HepG2 (cell line): ENCODE measurements at regions not wholly inside any gene's neighbourhood (a gene's known extent, or its start where the extent isn't known, plus 50 kb on each side); places are given as distances from the start of the nearest gene placed in this dataset.

Source experiments
- ATAC-seq: fragments of 200-7000 bp; cut with Tn5 transposase; 3 replicates; pipeline ENCODE4 v1.9.1; 2020; ENCODE audit warnings: mild to moderate bottlenecking, moderate library complexity
- BruUV-seq: library from RNA; stranded (reverse); fragments of 400-500 nt; replicated peaks from 2 replicates; lab custom pipeline; 2021; lab: Mats Ljungman, UMichigan
- CTCF ChIA-PET: fragments of 300-600 bp; formaldehyde crosslinking; extraction: SDS; loops from one replicate; lab custom pipeline; 2021; ENCODE audit warnings: low total read pairs, inconsistent platforms, low intra/inter-chr PET ratio; lab: Yijun Ruan, JAX
- POLR2A ChIA-PET: fragments of 350-600 bp; sonication (Branson Sonifier 250); formaldehyde crosslinking; loops from one replicate; lab custom pipeline; 2020; ENCODE audit warnings: antibody characterized with exemption, inconsistent platforms; lab: Yijun Ruan, JAX
- DNase-seq: peaks from one replicate; pipeline ENCODE4 v3.0.0-alpha.2; 2015; ENCODE audit warnings: low spot score
- FAIRE-seq: peaks from 3 replicates; lab custom pipeline; 2011; peaks lifted over from hg19 to GRCh38; lab: Jason Lieb, UNC
- H2AFZ ChIP-seq: one replicate; pipeline ENCODE4 v1.6.1; 2011; ENCODE audit warnings: low read length, inconsistent platforms
- H3K27ac ChIP-seq: fragments of 300-600 bp; 3 replicates; pipeline ENCODE4 v1.8.0; 2011; ENCODE audit warnings: mixed run types, mild to moderate bottlenecking, mixed read lengths, low read length, inconsistent platforms; ENCODE audit not compliant: insufficient read depth; ENCODE audit errors: extremely low read length
- H3K27me3 ChIP-seq, 2 experiments: fragments of 200-600 bp in 1 of 2; 2 replicates in 1 of 2; 3 replicates in 1 of 2; pipeline versions ENCODE4 v1.6.0 to v1.8.0; 2011; ENCODE audit warnings: low read length in 2 of 2, mild to moderate bottlenecking in 2 of 2, moderate library complexity in 2 of 2, inconsistent platforms in 1 of 2; ENCODE audit not compliant: insufficient read depth in 2 of 2, control insufficient read depth in 1 of 2
- H3K36me3 ChIP-seq, 2 experiments: fragments of 200-600 bp in 1 of 2; replicated peaks in 1 of 2; 2 replicates in 1 of 2; 3 replicates in 1 of 2; pipeline versions ENCODE4 v1.5.1 to v1.8.0; 2011; ENCODE audit warnings: low read length in 2 of 2, inconsistent platforms in 1 of 2; ENCODE audit not compliant: insufficient read depth in 2 of 2, control insufficient read depth in 1 of 2
- H3K4me1 ChIP-seq: 2 replicates; pipeline ENCODE4 v1.5.1; 2012; ENCODE audit warnings: low read length, inconsistent platforms; ENCODE audit not compliant: insufficient read depth
- H3K4me2 ChIP-seq: 2 replicates; pipeline ENCODE4 v1.6.0; 2011; ENCODE audit warnings: low read depth, low read length, inconsistent platforms
- H3K4me3 ChIP-seq, 3 experiments: fragments of 200-600 bp in 1 of 3; sonication (generic), shearing (Covaris generic) in 1 of 3; replicated peaks in 1 of 3; 2 replicates each; pipeline ENCODE4 v1.5.1; 2011 to 2016; ENCODE audit warnings: low read length in 3 of 3, inconsistent platforms in 2 of 3, low read depth in 2 of 3, mild to moderate bottlenecking in 2 of 3, control low read depth in 1 of 3, mixed read lengths in 1 of 3; ENCODE audit not compliant: insufficient read depth in 1 of 3
- H3K79me2 ChIP-seq: one replicate; pipeline ENCODE4 v1.6.1; 2011; ENCODE audit warnings: low read length, inconsistent platforms; ENCODE audit not compliant: insufficient read depth
- H3K9ac ChIP-seq: 2 replicates; pipeline ENCODE4 v1.6.0; 2011; ENCODE audit warnings: mild to moderate bottlenecking, low read depth, low read length, inconsistent platforms; ENCODE audit not compliant: insufficient read depth
- H3K9me3 ChIP-seq: 2 replicates; pipeline ENCODE4 v1.5.1; 2012; ENCODE audit warnings: mild to moderate bottlenecking, low read length
- H4K20me1 ChIP-seq: 2 replicates; pipeline ENCODE4 v1.6.0; 2011; ENCODE audit warnings: inconsistent platforms, mild to moderate bottlenecking, low read length, moderate library complexity; ENCODE audit not compliant: insufficient read depth
- HNRNPK ChIP-seq: fragments of 200-400 bp; formaldehyde crosslinking; IDR thresholded peaks from 2 replicates; pipeline ENCODE4 v1.6.1; 2018; ENCODE audit warnings: low read length, low read depth, moderate library complexity, mild to moderate bottlenecking; ENCODE audit not compliant: poor library complexity, severe bottlenecking
- MBNL3 ChIP-seq: fragments of 250-450 bp; sonication (Bioruptor Pico); conservative IDR thresholded peaks from 2 replicates; pipeline ENCODE4 v1.8.0; 2022; ENCODE audit warnings: mild to moderate bottlenecking, inconsistent platforms
- RAD21 ChIP-seq: fragments of 450-650 bp; formaldehyde crosslinking; IDR thresholded peaks from 2 replicates; pipeline ENCODE4 v1.5.0; 2020; ENCODE audit warnings: mild to moderate bottlenecking
- SALL1 ChIP-seq: sonication (generic); formaldehyde crosslinking; IDR thresholded peaks from 2 replicates; pipeline ENCODE4 v1.8.0; 2022; ENCODE audit warnings: mild to moderate bottlenecking, missing genetic modification reagents
- ZBTB38 ChIP-seq: sonication (generic); formaldehyde crosslinking; IDR thresholded peaks from 2 replicates; pipeline ENCODE4 v1.5.1; 2020; ENCODE audit warnings: mild to moderate bottlenecking, missing genetic modification reagents
- ZFP36 ChIP-seq: fragments of 150-350 bp; IDR thresholded peaks from 2 replicates; pipeline ENCODE4 v1.6.1; 2018; ENCODE audit warnings: borderline replicate concordance, low read length, low read depth; ENCODE audit not compliant: partially characterized antibody
- ZKSCAN5 ChIP-seq: sonication (generic); formaldehyde crosslinking; IDR thresholded peaks from 2 replicates; pipeline ENCODE4 v1.5.1; 2020; ENCODE audit warnings: mild to moderate bottlenecking, missing genetic modification reagents
- ZKSCAN8 ChIP-seq: IDR thresholded peaks from 2 replicates; pipeline ENCODE4 v1.6.1; 2016; ENCODE audit warnings: borderline replicate concordance, missing genetic modification reagents, missing compliant biosample characterization
- ZNF563 ChIP-seq: sonication (generic); formaldehyde crosslinking; IDR thresholded peaks from 2 replicates; pipeline ENCODE4 v1.8.0; 2022; ENCODE audit warnings: mild to moderate bottlenecking, moderate library complexity, missing genetic modification reagents
- ZNF652 ChIP-seq: IDR thresholded peaks from 2 replicates; pipeline ENCODE4 v1.6.1; 2016; ENCODE audit warnings: low read depth, borderline replicate concordance
- ZNF75D ChIP-seq: sonication (generic); formaldehyde crosslinking; IDR thresholded peaks from 2 replicates; pipeline ENCODE4 v1.8.1; 2023; ENCODE audit warnings: missing genetic modification reagents, mild to moderate bottlenecking, borderline replicate concordance
- WGBS: methylation state at CpG from one replicate; pipeline ENCODE4 v1.1.6; 2017; ENCODE audit warnings: low lambda C conversion rate; 5-methylcytosine and 5-hydroxymethylcytosine counted together
- in situ Hi-C: cut with HindIII; loops from 2 replicates; pipeline ENCODE4 v1.10.0; 2017; ENCODE audit warnings: low pct_unique_long_range_greater_than_20kb; ENCODE audit not compliant: extremely low pct_ligation_motif_present
- intact Hi-C: fragments of 100-400 bp; cut with micrococcal nuclease; formaldehyde crosslinking; loops from one replicate; pipeline ENCODE4 v1.10.0; 2022; ENCODE audit not compliant: unreplicated experiment
- TF ChIP-seq, protein P1 (sequence below): IDR thresholded peaks from 2 replicates; pipeline ENCODE4 v1.6.1; 2016; ENCODE audit warnings: missing compliant biosample characterization, missing genetic modification reagents, borderline replicate concordance
- TF ChIP-seq, protein P2 (sequence below): sonication (generic); formaldehyde crosslinking; IDR thresholded peaks from 2 replicates; pipeline ENCODE4 v1.4.0; 2020; ENCODE audit warnings: missing genetic modification reagents
- TF ChIP-seq, protein P3 (sequence below): IDR thresholded peaks from 2 replicates; pipeline ENCODE4 v1.6.1; 2016; ENCODE audit warnings: missing biosample characterization, missing genetic modification reagents, low read depth
- TF ChIP-seq, protein P4 (sequence below): sonication (generic); formaldehyde crosslinking; IDR thresholded peaks from 2 replicates; pipeline ENCODE4 v1.4.0; 2020; ENCODE audit warnings: missing genetic modification reagents, borderline replicate concordance

DNA sequence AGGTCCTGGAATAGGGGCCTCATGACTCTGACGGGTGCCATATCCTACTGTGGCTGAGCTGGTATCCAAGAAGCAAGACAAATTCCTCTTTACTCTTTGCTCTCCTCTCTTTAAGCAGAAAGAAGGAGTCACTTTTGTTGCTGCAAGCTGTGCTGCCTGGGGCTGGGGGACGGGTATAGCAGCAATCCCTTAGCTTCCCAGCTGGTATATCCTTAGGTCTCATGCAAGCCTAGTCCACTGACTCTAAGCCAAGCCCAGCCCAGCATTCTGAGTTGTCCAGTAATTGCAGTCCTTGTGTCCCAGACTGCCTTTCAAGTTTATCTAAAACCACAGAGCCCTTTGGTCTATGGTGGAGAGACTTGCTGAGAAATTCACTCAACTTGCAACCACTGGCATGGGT lies 893.0 kb upstream of the PRR20A start:
- no peak for FAIRE-seq
- no peak for TF ChIP-seq ZBTB38
- TF ChIP-seq ZKSCAN5 (CRISPR knock-in tag), result no peak
- no peak for TF ChIP-seq ZFP36
- no peak for TF ChIP-seq SALL1 (CRISPR knock-in tag)
- TF ChIP-seq ZNF563, result no peak
- TF ChIP-seq RAD21 (CRISPR knock-in tag), result no peak
- TF ChIP-seq MBNL3 (CRISPR knock-in tag), result no peak
- TF ChIP-seq, protein P1, sequence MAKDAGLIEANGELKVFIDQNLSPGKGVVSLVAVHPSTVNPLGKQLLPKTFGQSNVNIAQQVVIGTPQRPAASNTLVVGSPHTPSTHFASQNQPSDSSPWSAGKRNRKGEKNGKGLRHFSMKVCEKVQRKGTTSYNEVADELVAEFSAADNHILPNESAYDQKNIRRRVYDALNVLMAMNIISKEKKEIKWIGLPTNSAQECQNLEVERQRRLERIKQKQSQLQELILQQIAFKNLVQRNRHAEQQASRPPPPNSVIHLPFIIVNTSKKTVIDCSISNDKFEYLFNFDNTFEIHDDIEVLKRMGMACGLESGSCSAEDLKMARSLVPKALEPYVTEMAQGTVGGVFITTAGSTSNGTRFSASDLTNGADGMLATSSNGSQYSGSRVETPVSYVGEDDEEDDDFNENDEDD, result no peak
- TF ChIP-seq ZNF652 (CRISPR knock-in tag), result no peak
- TF ChIP-seq, protein P2, sequence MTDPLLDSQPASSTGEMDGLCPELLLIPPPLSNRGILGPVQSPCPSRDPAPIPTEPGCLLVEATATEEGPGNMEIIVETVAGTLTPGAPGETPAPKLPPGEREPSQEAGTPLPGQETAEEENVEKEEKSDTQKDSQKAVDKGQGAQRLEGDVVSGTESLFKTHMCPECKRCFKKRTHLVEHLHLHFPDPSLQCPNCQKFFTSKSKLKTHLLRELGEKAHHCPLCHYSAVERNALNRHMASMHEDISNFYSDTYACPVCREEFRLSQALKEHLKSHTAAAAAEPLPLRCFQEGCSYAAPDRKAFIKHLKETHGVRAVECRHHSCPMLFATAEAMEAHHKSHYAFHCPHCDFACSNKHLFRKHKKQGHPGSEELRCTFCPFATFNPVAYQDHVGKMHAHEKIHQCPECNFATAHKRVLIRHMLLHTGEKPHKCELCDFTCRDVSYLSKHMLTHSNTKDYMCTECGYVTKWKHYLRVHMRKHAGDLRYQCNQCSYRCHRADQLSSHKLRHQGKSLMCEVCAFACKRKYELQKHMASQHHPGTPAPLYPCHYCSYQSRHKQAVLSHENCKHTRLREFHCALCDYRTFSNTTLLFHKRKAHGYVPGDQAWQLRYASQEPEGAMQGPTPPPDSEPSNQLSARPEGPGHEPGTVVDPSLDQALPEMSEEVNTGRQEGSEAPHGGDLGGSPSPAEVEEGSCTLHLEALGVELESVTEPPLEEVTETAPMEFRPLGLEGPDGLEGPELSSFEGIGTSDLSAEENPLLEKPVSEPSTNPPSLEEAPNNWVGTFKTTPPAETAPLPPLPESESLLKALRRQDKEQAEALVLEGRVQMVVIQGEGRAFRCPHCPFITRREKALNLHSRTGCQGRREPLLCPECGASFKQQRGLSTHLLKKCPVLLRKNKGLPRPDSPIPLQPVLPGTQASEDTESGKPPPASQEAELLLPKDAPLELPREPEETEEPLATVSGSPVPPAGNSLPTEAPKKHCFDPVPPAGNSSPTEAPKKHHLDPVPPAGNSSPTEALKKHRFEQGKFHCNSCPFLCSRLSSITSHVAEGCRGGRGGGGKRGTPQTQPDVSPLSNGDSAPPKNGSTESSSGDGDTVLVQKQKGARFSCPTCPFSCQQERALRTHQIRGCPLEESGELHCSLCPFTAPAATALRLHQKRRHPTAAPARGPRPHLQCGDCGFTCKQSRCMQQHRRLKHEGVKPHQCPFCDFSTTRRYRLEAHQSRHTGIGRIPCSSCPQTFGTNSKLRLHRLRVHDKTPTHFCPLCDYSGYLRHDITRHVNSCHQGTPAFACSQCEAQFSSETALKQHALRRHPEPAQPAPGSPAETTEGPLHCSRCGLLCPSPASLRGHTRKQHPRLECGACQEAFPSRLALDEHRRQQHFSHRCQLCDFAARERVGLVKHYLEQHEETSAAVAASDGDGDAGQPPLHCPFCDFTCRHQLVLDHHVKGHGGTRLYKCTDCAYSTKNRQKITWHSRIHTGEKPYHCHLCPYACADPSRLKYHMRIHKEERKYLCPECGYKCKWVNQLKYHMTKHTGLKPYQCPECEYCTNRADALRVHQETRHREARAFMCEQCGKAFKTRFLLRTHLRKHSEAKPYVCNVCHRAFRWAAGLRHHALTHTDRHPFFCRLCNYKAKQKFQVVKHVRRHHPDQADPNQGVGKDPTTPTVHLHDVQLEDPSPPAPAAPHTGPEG (CRISPR knock-in tag), result no peak
- no peak for TF ChIP-seq HNRNPK
- TF ChIP-seq, protein P3, sequence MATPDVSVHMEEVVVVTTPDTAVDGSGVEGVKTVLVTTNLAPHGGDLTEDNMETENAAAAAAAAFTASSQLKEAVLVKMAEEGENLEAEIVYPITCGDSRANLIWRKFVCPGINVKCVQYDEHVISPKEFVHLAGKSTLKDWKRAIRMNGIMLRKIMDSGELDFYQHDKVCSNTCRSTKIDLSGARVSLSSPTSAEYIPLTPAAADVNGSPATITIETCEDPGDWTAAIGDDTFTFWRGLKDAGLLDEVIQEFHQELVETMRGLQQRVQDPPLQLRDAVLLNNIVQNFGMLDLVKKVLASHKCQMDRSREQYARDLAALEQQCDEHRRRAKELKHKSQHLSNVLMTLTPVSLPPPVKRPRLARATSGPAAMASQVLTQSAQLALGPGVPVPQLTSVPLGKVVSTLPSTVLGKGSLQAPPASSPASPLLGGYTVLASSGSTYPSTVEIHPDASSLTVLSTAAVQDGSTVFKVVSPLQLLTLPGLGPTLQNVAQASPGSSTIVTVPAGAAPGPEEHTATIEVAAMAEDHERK (CRISPR knock-in tag), result no peak
- TF ChIP-seq, protein P4, sequence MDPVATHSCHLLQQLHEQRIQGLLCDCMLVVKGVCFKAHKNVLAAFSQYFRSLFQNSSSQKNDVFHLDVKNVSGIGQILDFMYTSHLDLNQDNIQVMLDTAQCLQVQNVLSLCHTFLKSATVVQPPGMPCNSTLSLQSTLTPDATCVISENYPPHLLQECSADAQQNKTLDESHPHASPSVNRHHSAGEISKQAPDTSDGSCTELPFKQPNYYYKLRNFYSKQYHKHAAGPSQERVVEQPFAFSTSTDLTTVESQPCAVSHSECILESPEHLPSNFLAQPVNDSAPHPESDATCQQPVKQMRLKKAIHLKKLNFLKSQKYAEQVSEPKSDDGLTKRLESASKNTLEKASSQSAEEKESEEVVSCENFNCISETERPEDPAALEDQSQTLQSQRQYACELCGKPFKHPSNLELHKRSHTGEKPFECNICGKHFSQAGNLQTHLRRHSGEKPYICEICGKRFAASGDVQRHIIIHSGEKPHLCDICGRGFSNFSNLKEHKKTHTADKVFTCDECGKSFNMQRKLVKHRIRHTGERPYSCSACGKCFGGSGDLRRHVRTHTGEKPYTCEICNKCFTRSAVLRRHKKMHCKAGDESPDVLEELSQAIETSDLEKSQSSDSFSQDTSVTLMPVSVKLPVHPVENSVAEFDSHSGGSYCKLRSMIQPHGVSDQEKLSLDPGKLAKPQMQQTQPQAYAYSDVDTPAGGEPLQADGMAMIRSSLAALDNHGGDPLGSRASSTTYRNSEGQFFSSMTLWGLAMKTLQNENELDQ (CRISPR knock-in tag), result no peak
- TF ChIP-seq ZKSCAN8 (CRISPR knock-in tag), result no peak
- TF ChIP-seq ZNF75D (CRISPR knock-in tag), result no peak
- TF ChIP-seq, all 625 proteins: peak for 0
- BruUV-seq, result no TSS peak
- in situ Hi-C loops, result no loop called here
- H2AFZ ChIP-seq, result no peak overlapping the region
- 0% methylated on average over 2 of the region's 2 CpGs for WGBS
- H4K20me1 ChIP-seq, result no peaks in the 10 kb centered on the region
- ATAC-seq, result no peak
- intact Hi-C loops, result no loop called here
- H3K27me3 ChIP-seq, result no peaks in the 10 kb centered on the region
- POLR2A ChIA-PET, result no interaction called here
- no peak overlapping the region for H3K9ac ChIP-seq
- no peak overlapping the region for H3K4me2 ChIP-seq
- peaks cover 71% of the 10 kb centered on the region for H3K9me3 ChIP-seq
- no peak overlapping the region for H3K4me3 ChIP-seq
- H3K79me2 ChIP-seq, result no peaks in the 10 kb centered on the region
- CTCF ChIA-PET, result no interaction called here
- no peak overlapping the region for H3K27ac ChIP-seq
- no peaks in the 10 kb centered on the region for H3K4me1 ChIP-seq
- DNase-seq, result no peak
- H3K36me3 ChIP-seq, result no peaks in the 10 kb centered on the region
